HL-60 (cell line): ENCODE measurements at regions not wholly inside any gene's neighbourhood (a gene's known extent, or its start where the extent isn't known, plus 50 kb on each side); places are given as distances from the start of the nearest gene placed in this dataset.
"Not testable (repeated sequence)": the region's sequence is repeated elsewhere in the genome, so short reads cannot be mapped to it uniquely, and the experiment has no call there.

Experiments
- DNase-seq, 2 experiments: peaks; one replicate each; pipeline ENCODE4 v3.0.0-alpha.2; 2010 to 2020; ENCODE audit warnings: low read depth in 1 of 2, low spot score in 1 of 2
- H3K27ac ChIP-seq: fragments of 250-450 bp; sonication (Bioruptor Pico); replicated peaks from 2 replicates; pipeline ENCODE4 v1.5.1; 2020; ENCODE audit warnings: mild to moderate bottlenecking, moderate library complexity
- H3K27me3 ChIP-seq: fragments of 250-450 bp; sonication (Bioruptor Pico); 2 replicates; pipeline ENCODE4 v1.5.1; 2021; ENCODE audit warnings: mild to moderate bottlenecking, moderate library complexity; ENCODE audit not compliant: insufficient read depth, poor library complexity, severe bottlenecking
- H3K4me3 ChIP-seq: replicated peaks from 2 replicates; pipeline ENCODE4 v1.5.1; 2011; ENCODE audit warnings: mild to moderate bottlenecking, control low read depth, low read length; ENCODE audit not compliant: insufficient read depth
- GABPA ChIP-seq: IDR thresholded peaks from 2 replicates; pipeline ENCODE4 v1.6.1; 2012; ENCODE audit warnings: low read depth
- POLR2AphosphoS5 ChIP-seq: IDR thresholded peaks from 2 replicates; pipeline ENCODE4 v1.6.1; 2012; ENCODE audit warnings: low read depth
- SPI1 ChIP-seq: IDR thresholded peaks from 2 replicates; pipeline ENCODE4 v1.6.1; 2012; ENCODE audit warnings: low read depth, mild to moderate bottlenecking, borderline replicate concordance
- TF ChIP-seq, protein P1 (sequence below): IDR thresholded peaks from one replicate; pipeline ENCODE4 v1.5.1; 2011; ENCODE audit warnings: low read length, control low read depth, inconsistent platforms; ENCODE audit not compliant: insufficient read depth
- TF ChIP-seq, protein P2 (sequence below): IDR thresholded peaks from 2 replicates; pipeline ENCODE4 v1.6.1; 2012; ENCODE audit warnings: low read depth; ENCODE audit not compliant: insufficient replicate concordance

DNA sequence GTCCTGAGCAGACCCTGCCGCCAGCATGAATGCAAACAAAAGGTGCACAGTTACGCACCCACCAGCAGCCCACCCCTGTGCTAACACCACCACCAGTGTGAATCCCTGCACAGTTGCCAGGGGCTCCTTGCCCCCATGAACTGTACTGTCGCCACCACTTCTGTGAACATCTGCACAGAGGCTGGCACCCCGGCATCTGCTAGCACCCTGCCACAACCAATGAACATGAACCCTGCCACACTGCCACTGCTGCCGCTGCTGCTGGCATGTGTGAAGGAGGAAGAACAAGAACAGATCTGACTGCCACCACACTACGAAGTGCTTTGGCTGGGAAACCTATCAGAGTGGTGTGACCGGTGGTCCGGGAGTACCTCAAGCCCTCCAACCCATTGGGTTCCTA, 261.3 kb downstream of the PARM1 start:
- no peak for DNase-seq
- no peak for TF ChIP-seq GABPA
- H3K27me3 ChIP-seq = no peaks in the 10 kb centered on the region
- no peak overlapping the region for H3K27ac ChIP-seq
- H3K4me3 ChIP-seq = no peak overlapping the region

DNA sequence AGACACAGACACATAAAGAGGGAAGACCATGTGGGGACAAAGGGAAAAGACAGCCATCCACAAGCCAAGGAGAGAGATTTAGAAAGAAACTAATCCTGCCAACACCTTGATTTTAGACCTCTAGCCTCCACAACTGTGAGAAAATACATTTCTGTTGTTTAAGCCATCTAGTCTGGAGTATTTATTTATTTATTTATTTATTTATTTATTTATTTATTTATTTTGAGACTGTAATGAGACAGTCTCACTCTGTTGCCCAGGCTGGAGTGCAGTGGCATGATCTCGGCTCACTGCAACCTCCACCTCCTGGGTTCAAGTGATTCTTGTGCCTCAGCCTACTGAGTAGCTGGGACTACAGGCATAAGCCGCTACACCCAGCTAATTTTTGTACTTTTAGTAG, 259.3 kb downstream of the PARM1 start:
- not testable (repeated sequence) for H3K27ac ChIP-seq, DNase-seq, H3K27me3 ChIP-seq, H3K4me3 ChIP-seq

DNA sequence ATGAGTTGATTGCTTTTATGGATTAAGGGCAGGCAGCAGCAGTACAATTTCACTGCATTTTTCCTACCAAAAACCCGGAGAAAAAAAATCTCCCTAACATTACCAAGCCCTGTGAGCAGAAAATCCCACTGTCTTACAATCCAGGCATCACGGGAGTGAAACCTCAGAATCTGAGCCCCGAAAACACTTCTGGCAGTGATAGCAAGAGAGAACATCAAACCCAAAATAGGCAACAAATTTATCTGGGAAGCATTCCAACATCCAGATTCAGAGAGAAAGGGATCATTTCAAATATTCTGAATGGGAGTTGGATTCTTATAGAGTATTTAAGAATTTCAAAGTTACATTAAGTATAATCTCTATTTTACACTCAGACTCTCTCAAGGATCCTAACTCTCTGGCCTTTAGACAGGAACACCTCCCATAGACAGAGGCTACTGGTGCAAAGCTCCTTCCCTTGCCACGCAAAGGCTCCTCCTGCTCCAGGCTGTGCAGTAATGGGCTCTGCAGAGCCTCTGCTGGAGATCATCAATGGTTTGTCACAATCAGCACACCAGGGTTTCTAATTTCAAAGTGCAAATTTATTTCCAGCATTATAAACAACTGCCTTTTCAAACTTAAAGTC, 256.9 kb downstream of the PARM1 start:
- H3K27me3 ChIP-seq = no peaks in the 10 kb centered on the region
- no peak overlapping the region for H3K27ac ChIP-seq
- no peak overlapping the region for H3K4me3 ChIP-seq
- TF ChIP-seq, protein P1, sequence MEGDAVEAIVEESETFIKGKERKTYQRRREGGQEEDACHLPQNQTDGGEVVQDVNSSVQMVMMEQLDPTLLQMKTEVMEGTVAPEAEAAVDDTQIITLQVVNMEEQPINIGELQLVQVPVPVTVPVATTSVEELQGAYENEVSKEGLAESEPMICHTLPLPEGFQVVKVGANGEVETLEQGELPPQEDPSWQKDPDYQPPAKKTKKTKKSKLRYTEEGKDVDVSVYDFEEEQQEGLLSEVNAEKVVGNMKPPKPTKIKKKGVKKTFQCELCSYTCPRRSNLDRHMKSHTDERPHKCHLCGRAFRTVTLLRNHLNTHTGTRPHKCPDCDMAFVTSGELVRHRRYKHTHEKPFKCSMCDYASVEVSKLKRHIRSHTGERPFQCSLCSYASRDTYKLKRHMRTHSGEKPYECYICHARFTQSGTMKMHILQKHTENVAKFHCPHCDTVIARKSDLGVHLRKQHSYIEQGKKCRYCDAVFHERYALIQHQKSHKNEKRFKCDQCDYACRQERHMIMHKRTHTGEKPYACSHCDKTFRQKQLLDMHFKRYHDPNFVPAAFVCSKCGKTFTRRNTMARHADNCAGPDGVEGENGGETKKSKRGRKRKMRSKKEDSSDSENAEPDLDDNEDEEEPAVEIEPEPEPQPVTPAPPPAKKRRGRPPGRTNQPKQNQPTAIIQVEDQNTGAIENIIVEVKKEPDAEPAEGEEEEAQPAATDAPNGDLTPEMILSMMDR = no peak
- TF ChIP-seq, protein P2, sequence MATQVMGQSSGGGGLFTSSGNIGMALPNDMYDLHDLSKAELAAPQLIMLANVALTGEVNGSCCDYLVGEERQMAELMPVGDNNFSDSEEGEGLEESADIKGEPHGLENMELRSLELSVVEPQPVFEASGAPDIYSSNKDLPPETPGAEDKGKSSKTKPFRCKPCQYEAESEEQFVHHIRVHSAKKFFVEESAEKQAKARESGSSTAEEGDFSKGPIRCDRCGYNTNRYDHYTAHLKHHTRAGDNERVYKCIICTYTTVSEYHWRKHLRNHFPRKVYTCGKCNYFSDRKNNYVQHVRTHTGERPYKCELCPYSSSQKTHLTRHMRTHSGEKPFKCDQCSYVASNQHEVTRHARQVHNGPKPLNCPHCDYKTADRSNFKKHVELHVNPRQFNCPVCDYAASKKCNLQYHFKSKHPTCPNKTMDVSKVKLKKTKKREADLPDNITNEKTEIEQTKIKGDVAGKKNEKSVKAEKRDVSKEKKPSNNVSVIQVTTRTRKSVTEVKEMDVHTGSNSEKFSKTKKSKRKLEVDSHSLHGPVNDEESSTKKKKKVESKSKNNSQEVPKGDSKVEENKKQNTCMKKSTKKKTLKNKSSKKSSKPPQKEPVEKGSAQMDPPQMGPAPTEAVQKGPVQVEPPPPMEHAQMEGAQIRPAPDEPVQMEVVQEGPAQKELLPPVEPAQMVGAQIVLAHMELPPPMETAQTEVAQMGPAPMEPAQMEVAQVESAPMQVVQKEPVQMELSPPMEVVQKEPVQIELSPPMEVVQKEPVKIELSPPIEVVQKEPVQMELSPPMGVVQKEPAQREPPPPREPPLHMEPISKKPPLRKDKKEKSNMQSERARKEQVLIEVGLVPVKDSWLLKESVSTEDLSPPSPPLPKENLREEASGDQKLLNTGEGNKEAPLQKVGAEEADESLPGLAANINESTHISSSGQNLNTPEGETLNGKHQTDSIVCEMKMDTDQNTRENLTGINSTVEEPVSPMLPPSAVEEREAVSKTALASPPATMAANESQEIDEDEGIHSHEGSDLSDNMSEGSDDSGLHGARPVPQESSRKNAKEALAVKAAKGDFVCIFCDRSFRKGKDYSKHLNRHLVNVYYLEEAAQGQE = no peak
- no peak for TF ChIP-seq SPI1
- TF ChIP-seq POLR2AphosphoS5 = no peak
- no peak for TF ChIP-seq GABPA
- no peak for DNase-seq

DNA sequence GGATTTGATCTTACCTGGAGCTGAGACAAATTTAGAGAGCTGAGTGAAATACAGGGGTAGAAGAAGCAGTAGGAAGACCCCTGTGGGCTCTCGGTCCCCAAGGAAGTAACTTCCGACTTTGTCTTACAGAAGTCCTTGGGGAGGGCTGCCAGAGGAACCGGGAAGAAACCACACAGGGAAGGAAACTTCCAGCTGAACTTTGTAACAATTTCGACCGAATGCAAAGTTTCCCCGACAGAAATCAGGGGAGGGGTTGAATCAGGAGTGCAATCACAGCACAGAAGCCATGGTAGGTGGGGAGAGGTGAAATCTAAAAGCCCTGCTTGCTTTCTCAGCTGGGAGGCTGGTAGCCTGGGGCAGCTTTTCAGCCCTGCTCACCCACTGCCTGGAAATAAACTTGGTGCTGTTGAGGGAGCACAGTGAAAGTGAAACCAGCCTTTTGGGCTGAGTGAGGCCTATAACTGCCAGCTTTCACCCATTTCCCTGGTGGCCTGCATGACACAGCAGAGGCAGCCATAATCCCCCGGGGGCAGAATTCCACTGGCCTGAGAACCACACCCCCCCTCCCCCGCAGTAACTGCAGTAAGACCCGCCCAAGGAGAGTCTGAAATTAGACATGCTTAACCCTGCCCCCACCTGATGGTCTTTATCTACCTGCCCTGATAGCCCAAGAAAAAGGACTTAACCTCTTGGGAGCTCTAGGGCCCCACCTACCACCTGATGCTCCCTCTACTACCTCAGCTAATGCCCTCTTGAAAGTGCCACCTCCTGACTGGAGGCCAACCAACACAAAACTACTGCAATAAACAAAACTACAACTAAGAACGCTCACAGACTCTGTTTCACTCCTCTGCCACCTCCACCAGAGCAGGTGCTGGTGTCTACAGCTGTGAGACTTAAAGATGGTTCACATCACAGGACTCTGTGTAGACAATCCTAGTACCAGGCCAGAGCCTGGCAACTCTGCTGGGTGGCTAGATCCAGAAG, 248.2 kb downstream of the PARM1 start:
- H3K4me3 ChIP-seq = no peak overlapping the region
- TF ChIP-seq SPI1 = no peak
- no peak for TF ChIP-seq GABPA
- TF ChIP-seq, protein P1 = no peak
- TF ChIP-seq, protein P2 = no peak
- TF ChIP-seq POLR2AphosphoS5 = no peak
- H3K27ac ChIP-seq = no peak overlapping the region
- no peaks in the 10 kb centered on the region for H3K27me3 ChIP-seq
- DNase-seq = no peak
